Vagina (tissue), 2 donors: ENCODE measurements at regions not wholly inside any gene's neighbourhood (a gene's known extent, or its start where the extent isn't known, plus 50 kb on each side); places are given as distances from the start of the nearest gene placed in this dataset.

Experiments
- DNase-seq, 2 donors: peaks; one replicate each; pipeline ENCODE4 v3.0.0-alpha.2; 2017; ENCODE audit errors: extremely low spot score in 2 of 2
- H3K27ac ChIP-seq: fragments of 200-600 bp; sonication (generic); one replicate; pipeline ENCODE4 v1.5.1; 2019
- H3K27me3 ChIP-seq: fragments of 200-600 bp; sonication (generic); one replicate; pipeline ENCODE4 v1.5.1; 2019
- H3K36me3 ChIP-seq, 2 donors: fragments of 200-600 bp; sonication (generic); one replicate each; pipeline ENCODE4 v1.5.1; 2017 to 2019
- H3K4me1 ChIP-seq: fragments of 200-600 bp; sonication (generic); one replicate; pipeline ENCODE4 v1.5.1; 2019
- H3K4me3 ChIP-seq, 2 donors: fragments of 200-600 bp; sonication (generic); 1 replicate in 1 of 2; 2 replicates in 1 of 2; pipeline ENCODE4 v1.5.1; 2016 to 2019
- H3K9me3 ChIP-seq: fragments of 200-600 bp; sonication (generic); one replicate; pipeline ENCODE4 v1.5.1; 2019
- POLR2A ChIP-seq, 2 donors: fragments of 450-650 bp; IDR thresholded peaks; one replicate each; pipeline ENCODE4 v1.6.1; 2017; ENCODE audit warnings: antibody characterized with exemption in 2 of 2, mild to moderate bottlenecking in 2 of 2, moderate library complexity in 2 of 2
- POLR2AphosphoS5 ChIP-seq, 2 donors: sonication (generic); formaldehyde crosslinking; IDR thresholded peaks; one replicate each; pipeline ENCODE4 v1.9.0; 2017; ENCODE audit warnings: antibody characterized with exemption in 2 of 2, mild to moderate bottlenecking in 2 of 2, low read depth in 1 of 2; ENCODE audit not compliant: insufficient read depth in 1 of 2
- intact Hi-C: fragments of 100-400 bp; cut with DNase I; formaldehyde crosslinking; loops from one replicate; pipeline ENCODE4 v1.15.1; 2023
- TF ChIP-seq, protein P1 (sequence below), 3 experiments: fragments of 450-650 bp in 2 of 3; fragments of 200-600 bp in 1 of 3; sonication (generic) in 1 of 3; IDR thresholded peaks; one replicate each; pipeline ENCODE4 v1.5.1; 2017 to 2019; ENCODE audit warnings: antibody characterized with exemption in 3 of 3, mild to moderate bottlenecking in 2 of 3, moderate library complexity in 2 of 3

DNA sequence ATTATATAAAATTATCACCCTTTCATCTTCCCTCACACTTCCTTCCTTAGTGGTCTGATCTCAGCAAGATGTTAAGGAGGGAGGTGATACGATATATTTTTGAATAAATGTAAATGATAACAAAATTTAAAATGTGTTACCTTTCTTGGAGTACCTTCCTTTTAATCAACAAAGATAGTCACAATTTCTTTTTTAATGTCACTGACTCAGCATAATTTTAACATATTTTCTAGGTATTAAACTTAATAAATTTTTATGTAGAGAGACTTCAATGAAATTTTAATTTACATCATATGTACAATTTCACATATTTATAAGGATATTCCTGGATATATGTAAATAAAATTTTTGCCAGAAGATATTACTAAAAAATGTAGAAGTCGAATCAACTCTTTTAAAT lies 125.0 kb upstream of the FBN2 start:
- intact Hi-C loops = no loop called here
- no peak overlapping the region for H3K4me3 ChIP-seq
- no peaks in the 10 kb centered on the region for H3K36me3 ChIP-seq
- DNase-seq = no peak
- no peaks in the 10 kb centered on the region for H3K4me1 ChIP-seq
- TF ChIP-seq POLR2AphosphoS5 (IDR thresholded peaks at IDR 0.05; ENCODE audit: insufficient read depth in 1 of 2, low read depth in 1 of 2) = no peak
- H3K27ac ChIP-seq = no peak overlapping the region
- H3K9me3 ChIP-seq = no peaks in the 10 kb centered on the region
- H3K27me3 ChIP-seq = no peaks in the 10 kb centered on the region

DNA sequence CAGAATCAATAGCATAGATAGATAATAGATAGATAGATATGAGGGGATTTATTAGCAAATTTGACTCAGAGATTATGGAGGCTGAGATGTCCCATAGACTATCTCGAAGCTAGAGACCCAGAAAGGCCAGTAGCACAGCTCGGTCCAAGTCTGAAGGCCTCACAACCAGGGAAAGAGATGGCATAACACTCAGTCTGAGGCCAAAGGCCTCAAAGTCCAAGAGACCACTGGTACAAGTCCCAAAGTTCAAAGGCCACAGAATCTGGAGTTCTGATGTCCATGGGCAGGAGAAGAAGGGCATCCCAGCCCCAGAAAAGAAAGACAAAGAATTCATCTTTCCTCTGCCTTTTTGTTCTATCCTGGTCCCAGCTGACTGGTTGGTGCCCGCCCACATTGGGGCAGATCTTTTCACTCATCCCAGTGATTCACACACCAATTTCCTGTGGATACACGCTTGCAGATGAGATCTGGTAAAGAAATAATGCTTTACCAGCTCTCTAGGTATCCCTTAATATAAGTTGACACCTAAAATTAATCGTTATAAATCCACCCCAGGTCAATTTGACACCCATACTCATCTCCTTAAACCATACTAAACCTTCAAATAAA lies 127.8 kb upstream of the FBN2 start:
- TF ChIP-seq POLR2A (IDR thresholded peaks at IDR 0.05) (no peak), POLR2AphosphoS5 (IDR thresholded peaks at IDR 0.05; ENCODE audit: insufficient read depth in 1 of 2, low read depth in 1 of 2) (no peak)
- TF ChIP-seq, protein P1, sequence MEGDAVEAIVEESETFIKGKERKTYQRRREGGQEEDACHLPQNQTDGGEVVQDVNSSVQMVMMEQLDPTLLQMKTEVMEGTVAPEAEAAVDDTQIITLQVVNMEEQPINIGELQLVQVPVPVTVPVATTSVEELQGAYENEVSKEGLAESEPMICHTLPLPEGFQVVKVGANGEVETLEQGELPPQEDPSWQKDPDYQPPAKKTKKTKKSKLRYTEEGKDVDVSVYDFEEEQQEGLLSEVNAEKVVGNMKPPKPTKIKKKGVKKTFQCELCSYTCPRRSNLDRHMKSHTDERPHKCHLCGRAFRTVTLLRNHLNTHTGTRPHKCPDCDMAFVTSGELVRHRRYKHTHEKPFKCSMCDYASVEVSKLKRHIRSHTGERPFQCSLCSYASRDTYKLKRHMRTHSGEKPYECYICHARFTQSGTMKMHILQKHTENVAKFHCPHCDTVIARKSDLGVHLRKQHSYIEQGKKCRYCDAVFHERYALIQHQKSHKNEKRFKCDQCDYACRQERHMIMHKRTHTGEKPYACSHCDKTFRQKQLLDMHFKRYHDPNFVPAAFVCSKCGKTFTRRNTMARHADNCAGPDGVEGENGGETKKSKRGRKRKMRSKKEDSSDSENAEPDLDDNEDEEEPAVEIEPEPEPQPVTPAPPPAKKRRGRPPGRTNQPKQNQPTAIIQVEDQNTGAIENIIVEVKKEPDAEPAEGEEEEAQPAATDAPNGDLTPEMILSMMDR (IDR thresholded peaks at IDR 0.05) = no peak
- no peaks in the 10 kb centered on the region for H3K9me3 ChIP-seq
- no peaks in the 10 kb centered on the region for H3K36me3 ChIP-seq
- no peaks in the 10 kb centered on the region for H3K4me1 ChIP-seq
- H3K4me3 ChIP-seq = no peak overlapping the region
- DNase-seq = no peak
- H3K27me3 ChIP-seq = no peaks in the 10 kb centered on the region
- intact Hi-C loops = no loop called here
- no peak overlapping the region for H3K27ac ChIP-seq

DNA sequence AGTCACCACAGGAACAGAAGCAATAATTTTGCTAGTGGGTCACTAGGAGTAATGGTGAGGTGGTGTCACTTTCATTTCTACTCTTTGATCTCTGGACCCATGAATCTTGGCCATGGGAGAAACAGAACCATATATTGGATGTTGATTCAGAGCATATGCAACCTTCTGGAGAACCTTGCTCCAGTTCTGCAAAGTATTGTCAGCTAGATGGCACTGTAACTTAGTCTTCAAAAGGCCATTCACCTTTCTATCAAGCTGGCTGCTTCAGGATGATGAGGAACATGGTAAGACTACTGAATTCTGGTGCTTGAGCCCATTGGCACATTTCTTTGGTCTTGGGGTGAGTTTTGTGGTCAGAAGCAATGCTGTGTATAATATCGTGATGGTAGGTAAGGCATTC lies 129.1 kb upstream of the FBN2 start:
- Histone ChIP-seq H3K27ac (no peak overlapping the region), H3K4me3 (no peak overlapping the region), H3K4me1 (no peaks in the 10 kb centered on the region), H3K9me3 (no peaks in the 10 kb centered on the region), H3K27me3 (no peaks in the 10 kb centered on the region), H3K36me3 (no peaks in the 10 kb centered on the region)
- intact Hi-C loops = no loop called here
- TF ChIP-seq, protein P1 (IDR thresholded peaks at IDR 0.05) = no peak
- TF ChIP-seq POLR2AphosphoS5 (IDR thresholded peaks at IDR 0.05; ENCODE audit: insufficient read depth in 1 of 2, low read depth in 1 of 2) (no peak), POLR2A (IDR thresholded peaks at IDR 0.05) (no peak)
- no peak for DNase-seq

DNA sequence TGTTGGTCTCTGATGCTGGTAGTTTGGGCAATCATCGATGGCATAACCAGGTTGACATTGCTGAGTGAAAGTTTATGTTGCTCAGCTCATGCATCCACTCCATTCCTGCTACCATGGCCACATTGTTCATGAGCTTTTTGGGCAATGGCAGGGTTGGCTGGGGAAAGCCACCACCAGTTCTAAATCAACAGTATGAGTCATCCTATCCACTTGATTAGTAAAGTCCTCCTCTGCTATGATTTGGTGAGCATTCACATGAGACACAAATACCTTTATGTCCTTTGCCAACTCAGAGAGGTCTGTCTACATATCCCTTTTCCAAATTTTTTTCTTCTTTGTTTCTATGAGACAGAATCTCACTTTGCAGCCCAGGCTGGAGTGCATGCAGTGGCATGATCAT lies 129.7 kb upstream of the FBN2 start:
- Histone ChIP-seq H3K4me1 (no peaks in the 10 kb centered on the region), H3K27ac (no peak overlapping the region), H3K9me3 (no peaks in the 10 kb centered on the region), H3K4me3 (no peak overlapping the region), H3K36me3 (no peaks in the 10 kb centered on the region), H3K27me3 (no peaks in the 10 kb centered on the region)
- intact Hi-C loops = no loop called here
- no peak for DNase-seq
- TF ChIP-seq POLR2A (IDR thresholded peaks at IDR 0.05) (no peak), POLR2AphosphoS5 (IDR thresholded peaks at IDR 0.05; ENCODE audit: insufficient read depth in 1 of 2, low read depth in 1 of 2) (no peak)
- TF ChIP-seq, protein P1 (IDR thresholded peaks at IDR 0.05) = no peak

DNA sequence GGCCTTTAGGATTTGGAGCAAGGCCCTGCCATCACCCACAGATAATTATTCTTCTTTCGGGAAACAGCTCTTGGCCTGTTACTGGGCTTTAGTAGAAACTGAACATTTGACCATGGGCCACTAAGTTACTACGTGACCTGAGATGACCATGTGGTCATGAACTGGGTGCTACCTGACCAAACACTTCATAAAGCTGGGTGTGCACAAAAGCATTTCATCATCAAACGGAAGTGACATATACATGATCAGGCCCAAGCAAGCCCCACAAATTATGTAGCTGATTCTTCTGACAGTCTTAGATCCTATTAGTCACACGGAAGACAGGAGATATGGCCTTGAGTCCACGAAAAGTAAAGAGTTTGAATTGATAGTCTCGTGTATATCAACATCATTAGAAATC lies 130.9 kb upstream of the FBN2 start:
- TF ChIP-seq, protein P1 (IDR thresholded peaks at IDR 0.05) = no peak
- no peaks in the 10 kb centered on the region for H3K27me3 ChIP-seq
- no peak for DNase-seq
- no peak overlapping the region for H3K4me3 ChIP-seq
- no peak overlapping the region for H3K27ac ChIP-seq
- no peaks in the 10 kb centered on the region for H3K36me3 ChIP-seq
- no peaks in the 10 kb centered on the region for H3K9me3 ChIP-seq
- intact Hi-C loops = no loop called here
- H3K4me1 ChIP-seq = no peaks in the 10 kb centered on the region
